Peyer's patch (tissue), 4 donors: ENCODE measurements at regions not wholly inside any gene's neighbourhood (a gene's known extent, or its start where the extent isn't known, plus 50 kb on each side); places are given as distances from the start of the nearest gene placed in this dataset.

Experiments
- DNase-seq, 3 donors: peaks; one replicate each; pipeline ENCODE4 v3.0.0-alpha.2; 2017 to 2019
- H3K27ac ChIP-seq, 4 donors: fragments of 200-600 bp; sonication (generic); one replicate each; pipeline ENCODE4 v1.5.1; 2016 to 2019
- H3K27me3 ChIP-seq, 2 donors: fragments of 200-600 bp; sonication (generic); one replicate each; pipeline ENCODE4 v1.5.1; 2019
- H3K36me3 ChIP-seq, 3 donors: fragments of 200-600 bp; sonication (generic); one replicate each; pipeline ENCODE4 v1.5.1; 2016 to 2019
- H3K4me1 ChIP-seq, 4 donors: fragments of 200-600 bp; sonication (generic); one replicate each; pipeline ENCODE4 v1.5.1; 2016 to 2019
- H3K4me3 ChIP-seq, 4 donors: fragments of 200-600 bp; sonication (generic); 1 replicate in 3 of 4; 2 replicates in 1 of 4; pipeline ENCODE4 v1.5.1; 2016 to 2019; ENCODE audit warnings: mild to moderate bottlenecking in 1 of 4
- H3K9me3 ChIP-seq, 4 donors: fragments of 200-600 bp; sonication (generic); one replicate each; pipeline ENCODE4 v1.5.1; 2016 to 2019; ENCODE audit warnings: mild to moderate bottlenecking in 1 of 4
- POLR2A ChIP-seq, 2 donors: fragments of 450-650 bp; IDR thresholded peaks; one replicate each; pipeline ENCODE4 v1.5.1; 2017; ENCODE audit warnings: antibody characterized with exemption in 2 of 2, mild to moderate bottlenecking in 2 of 2, moderate library complexity in 2 of 2
- TF ChIP-seq, protein P1 (sequence below), 6 experiments: fragments of 450-650 bp in 4 of 6; fragments of 200-600 bp in 2 of 6; sonication (generic) in 1 of 6; IDR thresholded peaks; one replicate each; pipeline ENCODE4 v1.5.1; 2017 to 2019; ENCODE audit warnings: antibody characterized with exemption in 6 of 6, mild to moderate bottlenecking in 3 of 6, moderate library complexity in 1 of 6

DNA sequence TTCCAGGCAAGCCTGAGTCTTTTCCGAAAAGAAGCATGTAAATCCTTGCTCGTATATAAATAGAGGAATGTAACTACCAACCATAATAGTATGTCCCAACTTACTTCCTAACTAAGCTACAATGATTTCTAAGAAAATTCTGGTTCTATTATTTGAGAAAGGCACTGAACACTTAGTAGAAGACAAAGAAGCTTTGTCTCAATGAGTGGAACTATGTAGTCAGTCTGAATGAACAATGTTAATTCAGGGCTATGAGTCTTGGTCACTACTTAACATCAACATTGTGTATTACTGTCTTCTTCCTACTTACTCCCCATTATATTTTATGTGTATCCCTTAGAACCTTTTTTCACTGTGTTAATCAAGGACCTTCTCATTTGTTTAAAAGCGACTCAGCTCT, 206.0 kb downstream of the CYB561 start:
- H3K27ac ChIP-seq, result no peak overlapping the region
- no peaks in the 10 kb centered on the region for H3K4me1 ChIP-seq
- no peaks in the 10 kb centered on the region for H3K36me3 ChIP-seq
- H3K27me3 ChIP-seq, result no peaks in the 10 kb centered on the region
- no peak overlapping the region for H3K4me3 ChIP-seq
- TF ChIP-seq, protein P1, sequence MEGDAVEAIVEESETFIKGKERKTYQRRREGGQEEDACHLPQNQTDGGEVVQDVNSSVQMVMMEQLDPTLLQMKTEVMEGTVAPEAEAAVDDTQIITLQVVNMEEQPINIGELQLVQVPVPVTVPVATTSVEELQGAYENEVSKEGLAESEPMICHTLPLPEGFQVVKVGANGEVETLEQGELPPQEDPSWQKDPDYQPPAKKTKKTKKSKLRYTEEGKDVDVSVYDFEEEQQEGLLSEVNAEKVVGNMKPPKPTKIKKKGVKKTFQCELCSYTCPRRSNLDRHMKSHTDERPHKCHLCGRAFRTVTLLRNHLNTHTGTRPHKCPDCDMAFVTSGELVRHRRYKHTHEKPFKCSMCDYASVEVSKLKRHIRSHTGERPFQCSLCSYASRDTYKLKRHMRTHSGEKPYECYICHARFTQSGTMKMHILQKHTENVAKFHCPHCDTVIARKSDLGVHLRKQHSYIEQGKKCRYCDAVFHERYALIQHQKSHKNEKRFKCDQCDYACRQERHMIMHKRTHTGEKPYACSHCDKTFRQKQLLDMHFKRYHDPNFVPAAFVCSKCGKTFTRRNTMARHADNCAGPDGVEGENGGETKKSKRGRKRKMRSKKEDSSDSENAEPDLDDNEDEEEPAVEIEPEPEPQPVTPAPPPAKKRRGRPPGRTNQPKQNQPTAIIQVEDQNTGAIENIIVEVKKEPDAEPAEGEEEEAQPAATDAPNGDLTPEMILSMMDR (IDR thresholded peaks at IDR 0.05), result no peak
- DNase-seq, result no peak
- peaks cover 0 to 5% (median 0%) of the 10 kb centered on the region in 4 donors for H3K9me3 ChIP-seq

DNA sequence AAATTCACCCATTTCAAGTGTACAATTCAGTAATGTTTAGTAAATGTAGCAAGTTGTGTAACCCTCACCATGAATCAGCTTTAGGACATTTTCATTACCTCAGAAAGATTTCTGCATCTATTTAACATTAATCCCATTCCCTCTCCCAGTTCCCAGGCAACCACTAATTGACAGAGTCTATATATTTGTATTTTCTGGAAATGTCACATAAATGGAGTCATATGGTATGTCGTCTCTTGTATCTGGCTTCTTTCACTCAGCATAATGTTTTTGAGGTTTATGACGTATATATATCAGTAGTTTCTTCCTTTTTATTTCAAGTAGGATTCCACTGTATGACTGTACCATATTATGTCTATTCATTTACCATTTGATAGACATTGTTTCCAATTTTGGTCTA, 199.8 kb downstream of the CYB561 start:
- Histone ChIP-seq H3K9me3 (peaks cover 0 to 5% (median 0%) of the 10 kb centered on the region in 4 donors), H3K4me3 (no peak overlapping the region), H3K27ac (no peak overlapping the region), H3K4me1 (peaks cover 0 to 4% (median 0%) of the 10 kb centered on the region in 4 donors), H3K36me3 (no peaks in the 10 kb centered on the region), H3K27me3 (no peaks in the 10 kb centered on the region)
- DNase-seq, result no peak
- TF ChIP-seq, protein P1 (IDR thresholded peaks at IDR 0.05), result no peak
- no peak for TF ChIP-seq POLR2A (IDR thresholded peaks at IDR 0.05)

DNA sequence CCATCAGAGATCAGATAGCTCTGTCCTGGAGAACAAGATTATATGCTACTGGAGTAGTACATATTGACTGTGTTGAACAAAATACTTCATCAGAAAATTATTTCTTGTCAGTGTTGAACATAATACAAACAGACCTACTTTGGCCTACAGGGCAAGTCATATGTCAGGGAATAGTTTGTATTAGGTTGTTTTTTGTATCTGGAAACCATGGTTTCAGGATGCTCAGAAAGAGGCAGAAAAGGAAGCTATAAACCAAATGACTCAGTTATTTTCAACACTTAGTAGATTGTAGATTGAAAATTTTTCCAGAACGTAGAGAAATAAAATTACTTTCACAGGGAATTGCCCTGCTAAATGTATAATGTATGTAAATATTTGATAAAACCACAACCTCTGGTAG, 198.4 kb downstream of the CYB561 start:
- no peaks in the 10 kb centered on the region for H3K36me3 ChIP-seq
- H3K9me3 ChIP-seq, result peaks cover 0 to 5% (median 0%) of the 10 kb centered on the region in 4 donors
- no peak overlapping the region for H3K27ac ChIP-seq
- no peaks in the 10 kb centered on the region for H3K27me3 ChIP-seq
- DNase-seq, result no peak
- peaks cover 0 to 4% (median 0%) of the 10 kb centered on the region in 4 donors for H3K4me1 ChIP-seq
- TF ChIP-seq, protein P1 (IDR thresholded peaks at IDR 0.05), result no peak
- no peak for TF ChIP-seq POLR2A (IDR thresholded peaks at IDR 0.05)
- H3K4me3 ChIP-seq, result no peak overlapping the region

DNA sequence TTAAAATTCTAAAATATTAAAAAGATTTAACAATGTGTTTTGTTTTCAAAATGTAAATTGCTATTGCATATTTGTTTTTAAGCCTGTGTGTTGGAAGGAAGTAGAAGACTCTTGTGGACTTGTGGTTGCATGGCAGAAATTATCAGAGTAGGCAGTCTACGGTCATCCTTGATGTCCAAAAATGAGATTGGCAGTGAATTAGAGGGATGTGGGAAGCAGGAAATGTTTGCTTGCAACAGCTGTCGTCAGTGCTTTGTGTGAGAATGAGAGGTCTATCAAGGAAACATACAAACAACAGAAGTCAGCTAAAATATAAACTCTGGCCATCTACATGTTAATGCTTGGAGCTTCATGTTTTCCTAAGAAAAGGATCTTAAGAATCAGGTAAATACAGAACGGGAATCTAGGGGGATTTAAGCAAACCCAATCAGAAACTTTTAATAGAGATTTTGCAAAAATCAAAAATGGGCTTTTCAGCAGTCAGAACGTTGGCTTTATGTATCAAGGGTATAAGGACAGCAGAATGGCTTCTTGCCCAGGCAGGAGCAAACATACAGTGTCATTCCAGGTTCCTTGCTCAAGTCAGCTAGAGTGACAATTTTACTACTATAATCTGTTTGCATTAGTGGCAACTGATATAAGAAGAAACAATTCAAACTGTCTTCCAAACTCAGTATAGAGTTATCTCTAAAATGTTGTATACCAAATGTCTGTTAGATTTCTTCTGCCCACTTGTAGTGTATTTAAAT, 196.7 kb downstream of the CYB561 start:
- TF ChIP-seq, protein P1 (IDR thresholded peaks at IDR 0.05), result no peak
- no peak for TF ChIP-seq POLR2A (IDR thresholded peaks at IDR 0.05)
- Histone ChIP-seq H3K36me3 (no peaks in the 10 kb centered on the region), H3K27me3 (no peaks in the 10 kb centered on the region), H3K4me1 (peaks cover 0 to 4% (median 0%) of the 10 kb centered on the region in 4 donors), H3K4me3 (no peak overlapping the region), H3K9me3 (no peaks in the 10 kb centered on the region), H3K27ac (no peak overlapping the region)
- no peak for DNase-seq

DNA sequence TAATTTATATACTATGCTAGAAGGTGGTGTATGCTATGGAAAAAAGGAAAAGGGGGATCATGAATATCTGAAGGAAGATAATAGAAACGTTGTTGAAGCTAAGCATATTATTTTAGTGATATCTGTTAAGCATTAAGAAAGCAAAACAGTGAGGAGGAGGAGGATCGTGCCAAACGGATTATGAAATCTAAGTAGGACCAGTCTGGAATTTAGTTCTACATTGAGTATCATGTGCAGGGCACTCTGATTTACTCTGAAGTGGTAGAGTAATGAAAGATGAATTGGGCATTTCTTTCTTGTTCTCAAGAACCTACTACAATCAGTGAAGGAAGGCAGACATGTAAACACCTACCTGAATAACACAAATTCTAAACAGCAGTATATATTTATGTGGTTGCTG, 195.3 kb downstream of the CYB561 start:
- no peak for DNase-seq
- TF ChIP-seq, protein P1 (IDR thresholded peaks at IDR 0.05), result no peak
- TF ChIP-seq POLR2A (IDR thresholded peaks at IDR 0.05), result no peak
- Histone ChIP-seq H3K4me1 (peaks cover 0 to 4% (median 0%) of the 10 kb centered on the region in 4 donors), H3K4me3 (no peak overlapping the region), H3K9me3 (no peaks in the 10 kb centered on the region), H3K27me3 (no peaks in the 10 kb centered on the region), H3K27ac (no peak overlapping the region), H3K36me3 (no peaks in the 10 kb centered on the region)
